ENCODE measurements at regions not wholly inside any gene's neighbourhood (a gene's known extent, or its start where the extent isn't known, plus 50 kb on each side); places are given as distances from the start of the nearest gene placed in this dataset.

- DNase-seq, result no peak
These were observed 654.7 kb upstream of the ARGLU1 start for GRCh38 chr13:107222597-107222996.

GRCh38 chr13:107220245-107220644, 652.3 kb upstream of the ARGLU1 start:
- no peak for DNase-seq

DNA sequence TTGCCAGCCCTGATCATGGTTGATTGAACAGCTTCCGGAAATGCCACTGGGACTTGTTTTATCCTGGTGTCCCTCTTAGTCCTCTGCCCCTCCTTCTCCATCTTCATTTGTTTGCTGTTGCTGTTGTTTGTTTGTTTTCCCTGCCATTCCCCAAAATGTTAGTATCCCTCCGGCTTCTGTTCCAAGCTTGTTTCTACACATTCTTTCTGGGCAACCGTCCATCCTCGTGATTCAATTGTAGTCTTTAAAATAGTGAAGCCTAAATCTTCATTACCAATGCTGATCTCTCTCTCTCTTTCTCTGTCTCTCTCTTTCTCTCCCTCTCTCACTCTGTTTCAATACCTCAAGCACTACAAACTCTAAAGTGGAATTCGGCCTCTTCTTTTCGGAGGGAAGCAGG, 649.3 kb upstream of the ARGLU1 start:
- no peak for DNase-seq

DNA sequence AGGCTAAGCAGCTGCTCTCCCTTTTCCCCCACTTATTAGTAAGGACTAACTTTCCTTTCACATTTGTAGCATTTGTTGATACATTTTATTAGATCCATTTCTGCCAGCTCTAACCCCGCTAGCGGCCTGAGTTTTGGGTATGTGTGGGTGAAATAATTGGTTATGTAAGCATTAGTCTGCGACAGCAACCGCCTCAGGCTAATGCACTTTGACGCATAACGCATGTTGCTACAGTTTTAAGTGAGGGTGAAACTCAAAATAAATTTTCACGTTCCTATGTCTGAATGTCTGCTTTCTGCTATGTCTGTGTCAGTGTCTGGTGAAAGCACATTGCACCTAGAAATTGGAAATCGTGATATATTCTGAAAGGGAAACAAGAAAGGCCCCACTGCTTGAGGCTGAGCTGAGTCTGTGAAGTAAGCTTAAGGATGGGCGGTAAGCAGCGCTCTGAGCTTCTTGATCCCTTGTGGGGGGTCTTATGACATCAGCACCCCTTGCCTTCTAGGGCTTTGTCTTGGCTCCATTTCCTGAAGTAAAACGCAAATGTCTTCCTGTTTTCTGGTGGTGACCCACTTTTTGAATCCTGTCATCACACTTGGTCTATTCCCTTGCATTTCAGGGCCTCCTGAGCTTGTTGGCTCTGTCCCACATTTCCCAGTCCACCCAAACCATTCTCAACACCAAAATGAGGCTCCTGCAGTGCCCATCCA, 648.3 kb upstream of the ARGLU1 start:
- DNase-seq, result no peak

DNA sequence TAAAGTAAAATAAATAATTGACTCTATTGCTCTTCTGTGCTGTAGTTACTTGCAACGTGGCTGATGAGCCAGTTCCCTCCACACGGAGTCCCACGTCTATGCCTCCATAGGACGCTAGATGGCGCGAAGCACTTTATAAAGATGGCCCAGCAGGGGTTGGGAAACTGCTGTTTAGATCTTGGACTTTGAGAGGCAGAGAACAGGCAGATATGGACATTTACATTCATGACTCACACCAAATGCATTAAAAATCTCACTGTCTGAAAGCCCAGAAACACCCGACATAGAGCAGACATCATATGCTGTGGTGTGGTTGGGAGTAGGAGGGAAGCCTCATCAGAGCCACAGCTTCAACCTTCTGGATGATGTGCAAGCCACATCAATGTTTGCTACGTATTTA, 643.1 kb upstream of the ARGLU1 start:
- DNase-seq, result peak; percentile 11

DNA sequence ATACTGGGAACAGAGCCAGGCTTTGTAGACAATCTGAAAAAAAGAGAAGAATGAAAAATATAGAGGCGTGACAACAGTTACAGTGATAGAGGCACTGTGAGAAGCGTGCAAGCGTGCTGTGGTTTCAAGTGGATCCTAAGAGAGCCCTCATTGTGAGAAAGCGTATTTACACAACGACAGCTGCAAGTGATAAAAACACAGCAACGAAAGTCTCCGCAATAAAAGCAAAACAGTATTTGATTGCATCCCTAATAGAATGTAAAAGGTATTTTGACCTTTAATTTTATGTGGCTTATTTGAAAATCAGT, 642.7 kb upstream of the ARGLU1 start:
- no peak for DNase-seq

DNA sequence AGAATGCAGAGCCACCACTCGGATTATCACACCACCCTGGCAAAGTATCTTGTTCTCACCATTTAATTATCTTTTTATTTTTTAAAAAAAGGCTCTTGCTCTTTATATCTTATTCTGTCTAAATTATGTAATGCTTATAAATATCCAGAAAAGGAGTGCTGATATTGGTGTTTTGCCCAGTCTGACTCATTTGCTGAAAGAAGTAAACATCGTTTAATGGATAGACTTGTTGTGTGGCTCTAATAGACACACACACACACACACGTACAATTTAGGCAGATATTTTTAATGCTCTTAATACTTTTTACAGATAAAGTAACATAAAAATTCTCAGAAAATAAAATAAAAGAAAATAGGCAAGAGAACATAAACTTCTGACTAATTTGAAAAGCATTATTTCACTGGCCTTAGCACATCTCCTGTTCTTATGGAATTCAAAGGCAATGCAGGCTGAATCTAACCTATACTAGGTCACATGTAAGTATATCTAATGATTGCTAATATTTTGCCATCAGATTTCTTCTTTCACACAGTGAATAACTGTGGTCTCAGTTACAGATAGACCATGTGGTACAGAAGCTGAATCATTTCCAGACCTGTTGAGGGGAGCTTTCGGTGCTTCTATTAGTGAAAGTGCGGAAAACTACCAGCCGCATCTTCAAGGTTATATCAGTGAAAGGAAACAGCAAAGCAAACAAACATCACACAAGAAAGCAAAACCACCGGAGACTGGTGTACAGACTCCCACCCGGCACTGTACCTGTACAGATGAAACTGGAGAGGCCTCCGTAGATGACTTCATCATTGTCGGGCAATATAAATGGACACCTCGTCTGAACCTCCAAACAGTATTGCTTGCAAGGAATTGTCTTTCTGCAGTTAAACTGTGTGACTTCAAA, 642.1 kb upstream of the ARGLU1 start:
- DNase-seq, result no peak

DNA sequence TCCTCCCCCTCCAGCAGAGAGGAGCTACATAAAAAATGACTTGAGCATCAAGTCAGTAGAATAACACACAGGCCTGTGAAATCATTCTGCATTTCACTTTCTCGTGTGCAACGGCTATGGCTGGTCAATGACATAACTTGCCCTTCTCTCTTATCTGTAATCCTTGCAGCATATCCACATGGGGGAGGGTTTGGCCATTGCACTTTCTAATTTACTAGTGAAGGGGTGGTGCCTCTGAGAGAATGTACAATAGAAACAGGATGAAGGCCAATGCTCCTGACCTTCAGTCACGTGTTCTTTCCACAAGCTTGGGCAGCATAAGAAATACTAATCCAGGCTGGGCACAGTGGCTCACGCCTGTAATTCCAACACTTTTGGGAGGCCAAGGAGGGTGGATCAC, 641.0 kb upstream of the ARGLU1 start:
- DNase-seq, result no peak

- DNase-seq, result no peak
These were observed 637.6 kb upstream of the ARGLU1 start for GRCh38 chr13:107205318-107206104.

GRCh38 chr13:107203146-107203847, 635.4 kb upstream of the ARGLU1 start:
- no peak for DNase-seq

GRCh38 chr13:107202371-107203023, 634.6 kb upstream of the ARGLU1 start:
- no peak for DNase-seq

DNA sequence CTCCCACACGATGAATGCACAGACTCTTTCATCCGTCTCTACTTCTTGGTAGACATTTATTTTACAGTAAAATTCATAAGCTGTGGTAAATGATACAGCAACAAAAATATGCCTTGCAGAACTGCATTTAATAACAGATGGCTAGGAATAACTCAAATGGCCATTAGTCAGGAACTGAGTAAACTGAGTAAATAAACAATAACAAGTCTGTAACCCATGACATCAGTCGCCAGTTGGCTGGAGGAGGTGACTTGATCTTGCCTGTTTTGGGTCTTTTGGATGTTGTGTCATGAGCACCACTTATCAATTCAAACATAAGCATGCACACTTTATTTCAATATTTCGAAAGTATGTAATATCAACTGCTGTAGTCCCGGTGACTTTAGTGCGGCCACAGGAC, 632.6 kb upstream of the ARGLU1 start:
- no peak for DNase-seq

GRCh38 chr13:107192289-107192688, 624.4 kb upstream of the ARGLU1 start:
- DNase-seq, result no peak

- DNase-seq, result no peak
These were observed 622.1 kb upstream of the ARGLU1 start for GRCh38 chr13:107190065-107190464.

- DNase-seq, result no peak
These were observed 618.0 kb upstream of the ARGLU1 start for GRCh38 chr13:107185889-107186288.

- no peak for DNase-seq
These were observed 602.5 kb upstream of the ARGLU1 start for GRCh38 chr13:107170270-107170931.

DNA sequence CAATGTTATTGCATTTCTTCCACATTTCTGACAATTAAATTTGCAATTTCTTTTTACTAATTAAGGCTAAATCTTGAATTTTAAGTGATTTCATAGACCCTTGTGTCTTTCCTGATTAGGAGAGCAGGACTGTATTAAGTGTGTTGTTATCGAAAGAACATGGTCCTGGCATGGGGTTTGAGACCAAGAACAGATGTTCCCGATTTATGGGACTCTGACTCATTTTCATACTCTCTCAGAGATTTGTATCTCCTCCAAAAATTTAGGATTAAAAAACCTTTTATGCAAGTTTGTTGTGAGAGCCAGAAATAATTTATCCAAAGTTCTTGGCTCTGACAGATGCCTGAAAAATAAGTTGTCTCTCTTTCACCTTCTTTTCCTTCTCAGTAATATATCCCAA, 589.3 kb upstream of the ARGLU1 start:
- DNase-seq, result no peak

GRCh38 chr13:107144432-107144831, 576.5 kb upstream of the ARGLU1 start:
- no peak for DNase-seq

GRCh38 chr13:107141767-107142166, 573.8 kb upstream of the ARGLU1 start:
- no peak for DNase-seq

- DNase-seq, result no peak
These were observed 571.1 kb upstream of the ARGLU1 start for GRCh38 chr13:107139006-107139405.

DNA sequence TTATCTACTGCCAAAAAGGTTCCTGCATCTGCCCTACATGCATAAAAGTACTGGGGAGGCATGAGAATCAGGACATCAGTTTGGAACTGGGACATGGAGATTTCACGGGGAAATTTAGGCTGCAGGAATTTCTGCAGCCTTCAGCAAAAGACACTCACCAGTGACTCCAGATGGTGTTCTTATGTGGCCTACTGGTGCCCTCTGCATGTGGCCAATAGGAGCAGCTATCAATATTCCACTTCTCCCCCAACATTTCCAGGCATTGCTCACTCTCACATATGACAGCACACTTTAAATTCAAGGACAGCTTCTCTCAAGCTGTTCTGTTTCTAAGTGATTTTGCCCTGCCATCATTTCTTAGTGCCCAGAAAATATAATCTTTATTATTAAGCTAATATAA, 570.5 kb upstream of the ARGLU1 start:
- peak; percentile 1 for DNase-seq

- DNase-seq, result no peak
These were observed 566.0 kb upstream of the ARGLU1 start for GRCh38 chr13:107133950-107134349.

Measured in DMS 273 treated with DMSO at 0.1 percent for 48 hours (cell line).